HFFc6 (cell line): ENCODE measurements at regions not wholly inside any gene's neighbourhood (a gene's known extent, or its start where the extent isn't known, plus 50 kb on each side); places are given as distances from the start of the nearest gene placed in this dataset.

Experiments used
- DNase-seq: peaks from one replicate; pipeline ENCODE4 v3.0.0-alpha.2; 2018
- H3K27ac Mint-ChIP-seq: 2 replicates; pipeline ENCODE4 v1.8.0; 2020; ENCODE audit warnings: mild to moderate bottlenecking, mixed read lengths
- H3K27me3 Mint-ChIP-seq: 2 replicates; pipeline ENCODE4 v1.8.0; 2021; ENCODE audit warnings: mild to moderate bottlenecking, moderate library complexity, mixed read lengths; ENCODE audit not compliant: insufficient read depth
- H3K36me3 Mint-ChIP-seq: 2 replicates; pipeline ENCODE4 v1.8.0; 2021; ENCODE audit warnings: low read depth, mixed read lengths
- H3K4me1 Mint-ChIP-seq: 2 replicates; pipeline ENCODE4 v1.8.0; 2020; ENCODE audit warnings: low read depth, mixed read lengths
- H3K4me3 Mint-ChIP-seq: 2 replicates; pipeline ENCODE4 v1.8.0; 2020; ENCODE audit warnings: mild to moderate bottlenecking, moderate library complexity, mixed read lengths
- H3K9me3 Mint-ChIP-seq: 2 replicates; pipeline ENCODE4 v1.8.0; 2020; ENCODE audit warnings: mild to moderate bottlenecking, mixed read lengths
- CTCF ChIP-seq: fragments of 200-600 bp; sonication (generic); IDR thresholded peaks from 2 replicates; pipeline ENCODE4 v1.5.0; 2021; ENCODE audit warnings: antibody characterized with exemption, mild to moderate bottlenecking

GRCh38 chr18:78713726-78714125 is 265.9 kb upstream of the SALL3 start:
- Mint-ChIP-seq H3K4me3 (no peak overlapping the region), H3K27ac (no peak overlapping the region), H3K9me3 (peaks cover 66% of the 10 kb centered on the region), H3K36me3 (peaks cover 5% of the 10 kb centered on the region; the same call in 1 of the 2 replicates), H3K27me3 (peaks cover 1% of the 10 kb centered on the region; the same call in 1 of the 2 replicates), H3K4me1 (no peaks in the 10 kb centered on the region)
- DNase-seq: no peak
- TF ChIP-seq CTCF: no peak

GRCh38 chr18:78716022-78716421 is 263.6 kb upstream of the SALL3 start:
- Mint-ChIP-seq H3K27ac (no peak overlapping the region), H3K27me3 (no peaks in the 10 kb centered on the region), H3K4me3 (no peak overlapping the region), H3K9me3 (peaks cover 72% of the 10 kb centered on the region), H3K4me1 (no peaks in the 10 kb centered on the region), H3K36me3 (0 out of 2 replicates have a peak, but pooled peaks cover 5% of the 10 kb centered on the region)
- TF ChIP-seq CTCF: no peak
- DNase-seq: no peak

- Mint-ChIP-seq H3K4me3 (no peak overlapping the region), H3K9me3 (peaks cover 69% of the 10 kb centered on the region), H3K36me3 (0 out of 2 replicates have a peak, but pooled peaks cover 5% of the 10 kb centered on the region), H3K4me1 (no peaks in the 10 kb centered on the region), H3K27me3 (no peaks in the 10 kb centered on the region), H3K27ac (no peak overlapping the region)
- TF ChIP-seq CTCF: no peak
- no peak for DNase-seq
These were observed 263.0 kb upstream of the SALL3 start for GRCh38 chr18:78716581-78716980.

GRCh38 chr18:78717051-78717765 is 262.4 kb upstream of the SALL3 start:
- TF ChIP-seq CTCF: no peak
- Mint-ChIP-seq H3K4me3 (no peak overlapping the region), H3K36me3 (0 out of 2 replicates have a peak, but pooled peaks cover 5% of the 10 kb centered on the region), H3K4me1 (no peaks in the 10 kb centered on the region), H3K27ac (no peak overlapping the region), H3K27me3 (no peaks in the 10 kb centered on the region), H3K9me3 (peaks cover 69% of the 10 kb centered on the region)
- DNase-seq: no peak

- H3K27me3 Mint-ChIP-seq: no peaks in the 10 kb centered on the region
- 0 out of 2 replicates have a peak, but pooled peaks cover 5% of the 10 kb centered on the region for H3K36me3 Mint-ChIP-seq
- no peak for TF ChIP-seq CTCF
- no peak for DNase-seq
- no peak overlapping the region for H3K27ac Mint-ChIP-seq
- peaks cover 68% of the 10 kb centered on the region for H3K9me3 Mint-ChIP-seq
- no peak overlapping the region for H3K4me3 Mint-ChIP-seq
- H3K4me1 Mint-ChIP-seq: no peaks in the 10 kb centered on the region
These were observed 261.9 kb upstream of the SALL3 start for GRCh38 chr18:78717766-78718150.
